Left lung (tissue), 4 donors: ENCODE measurements at regions not wholly inside any gene's neighbourhood (a gene's known extent, or its start where the extent isn't known, plus 50 kb on each side); places are given as distances from the start of the nearest gene placed in this dataset.
"Not testable (repeated sequence)": the region's sequence is repeated elsewhere in the genome, so short reads cannot be mapped to it uniquely, and the experiment has no call there.

Source experiments
- ATAC-seq: fragments of 200-7000 bp; cut with Tn5 transposase; one replicate; pipeline ENCODE4 v1.9.1; 2020; ENCODE audit warnings: moderate library complexity
- DNase-seq, 4 donors: peaks; one replicate each; pipeline ENCODE4 v3.0.0-alpha.2; 2013 to 2020
- H3K27ac ChIP-seq, 2 donors: fragments of 200-600 bp; sonication (generic) in 1 of 2; one replicate each; pipeline versions ENCODE4 v1.5.0 to v1.8.0; 2020 to 2021
- H3K27me3 ChIP-seq, 2 donors: fragments of 200-600 bp; sonication (generic) in 1 of 2; one replicate each; pipeline versions ENCODE4 v1.5.0 to v1.8.0; 2020 to 2021
- H3K36me3 ChIP-seq, 2 donors: fragments of 200-600 bp; sonication (generic) in 1 of 2; one replicate each; pipeline versions ENCODE4 v1.5.0 to v1.8.0; 2020 to 2021
- H3K4me1 ChIP-seq, 2 donors: fragments of 200-600 bp; one replicate each; pipeline ENCODE4 v1.8.0; 2021
- H3K4me3 ChIP-seq, 2 donors: fragments of 200-600 bp; sonication (generic) in 1 of 2; one replicate each; pipeline versions ENCODE4 v1.5.0 to v1.8.0; 2020 to 2021; ENCODE audit warnings: mild to moderate bottlenecking in 1 of 2
- H3K9me3 ChIP-seq, 2 donors: fragments of 200-600 bp; sonication (generic) in 1 of 2; one replicate each; pipeline versions ENCODE4 v1.5.0 to v1.8.0; 2020 to 2021
- intact Hi-C, 2 donors: fragments of 100-400 bp; cut with DNase I; formaldehyde crosslinking; loops; one replicate each; pipeline versions ENCODE4 v1.11.2 to v1.14.2; 2022
- TF ChIP-seq, protein P1 (sequence below), 2 donors: fragments of 200-600 bp; sonication (generic) in 1 of 2; IDR thresholded peaks; one replicate each; pipeline versions ENCODE4 v1.5.0 to v1.8.0; 2021; ENCODE audit warnings: antibody characterized with exemption in 2 of 2
- donor health status: DM: no; HTN: yes; CAD: no.
- donor health status: DM: no; HTN: no; CAD: no.

DNA sequence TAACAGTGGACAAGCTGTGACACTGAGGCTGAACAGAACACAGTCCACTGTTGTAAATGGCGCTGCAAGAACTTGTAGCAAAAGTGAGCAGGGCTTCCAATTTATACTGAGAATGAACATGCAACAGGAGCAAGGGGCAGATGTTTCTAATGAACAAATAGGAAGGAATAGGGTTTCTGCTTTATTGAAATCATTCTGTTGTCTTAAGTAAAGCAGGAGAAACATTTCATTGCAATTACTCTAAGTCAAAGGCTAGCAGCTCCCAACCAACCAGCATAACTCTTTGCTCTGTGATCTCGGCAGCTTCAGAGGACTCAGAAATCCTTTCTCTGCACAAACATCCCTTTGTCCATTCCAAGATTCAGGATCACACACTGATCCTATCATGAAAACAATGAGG, 236.2 kb upstream of the PRSS58 start:
- intact Hi-C loops: no loop called here
- H3K4me3 ChIP-seq: no peak overlapping the region
- no peak overlapping the region for H3K27ac ChIP-seq
- no peaks in the 10 kb centered on the region for H3K9me3 ChIP-seq
- no peaks in the 10 kb centered on the region for H3K36me3 ChIP-seq
- TF ChIP-seq, protein P1, sequence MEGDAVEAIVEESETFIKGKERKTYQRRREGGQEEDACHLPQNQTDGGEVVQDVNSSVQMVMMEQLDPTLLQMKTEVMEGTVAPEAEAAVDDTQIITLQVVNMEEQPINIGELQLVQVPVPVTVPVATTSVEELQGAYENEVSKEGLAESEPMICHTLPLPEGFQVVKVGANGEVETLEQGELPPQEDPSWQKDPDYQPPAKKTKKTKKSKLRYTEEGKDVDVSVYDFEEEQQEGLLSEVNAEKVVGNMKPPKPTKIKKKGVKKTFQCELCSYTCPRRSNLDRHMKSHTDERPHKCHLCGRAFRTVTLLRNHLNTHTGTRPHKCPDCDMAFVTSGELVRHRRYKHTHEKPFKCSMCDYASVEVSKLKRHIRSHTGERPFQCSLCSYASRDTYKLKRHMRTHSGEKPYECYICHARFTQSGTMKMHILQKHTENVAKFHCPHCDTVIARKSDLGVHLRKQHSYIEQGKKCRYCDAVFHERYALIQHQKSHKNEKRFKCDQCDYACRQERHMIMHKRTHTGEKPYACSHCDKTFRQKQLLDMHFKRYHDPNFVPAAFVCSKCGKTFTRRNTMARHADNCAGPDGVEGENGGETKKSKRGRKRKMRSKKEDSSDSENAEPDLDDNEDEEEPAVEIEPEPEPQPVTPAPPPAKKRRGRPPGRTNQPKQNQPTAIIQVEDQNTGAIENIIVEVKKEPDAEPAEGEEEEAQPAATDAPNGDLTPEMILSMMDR (IDR thresholded peaks at IDR 0.05): no peak
- peaks cover 0 to 7% of the 10 kb centered on the region in 2 donors for H3K4me1 ChIP-seq
- H3K27me3 ChIP-seq: peaks cover 0 to 7% of the 10 kb centered on the region in 2 donors
- DNase-seq: no peak
- no peak for ATAC-seq

DNA sequence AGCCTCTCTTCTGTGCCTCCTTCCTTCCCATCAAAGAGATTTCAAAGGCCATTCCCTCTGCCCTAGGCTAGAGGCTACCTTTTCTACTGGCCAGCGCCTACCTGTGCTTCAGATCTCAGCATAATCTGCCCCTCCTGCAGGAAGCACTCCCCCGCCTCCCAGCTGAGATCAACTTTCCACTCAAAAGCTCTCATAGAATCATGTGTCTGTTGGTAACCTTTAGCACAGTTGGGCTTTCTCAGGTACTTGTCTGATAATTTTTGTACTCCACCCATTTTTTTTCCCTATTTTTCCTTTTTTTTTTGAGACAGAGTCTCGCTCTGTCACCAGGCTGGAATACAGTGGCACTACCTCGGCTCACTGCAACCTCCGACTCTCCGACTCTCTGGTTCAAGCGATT, 231.0 kb upstream of the PRSS58 start:
- Histone ChIP-seq H3K27ac (no peak overlapping the region), H3K27me3 (no peaks in the 10 kb centered on the region), H3K4me3 (no peak overlapping the region), H3K9me3 (no peaks in the 10 kb centered on the region), H3K36me3 (no peaks in the 10 kb centered on the region), H3K4me1 (peaks cover 0 to 8% of the 10 kb centered on the region in 2 donors)
- intact Hi-C loops: no loop called here
- no peak for ATAC-seq
- TF ChIP-seq, protein P1 (IDR thresholded peaks at IDR 0.05): no peak
- peak in 1 of 4 donors; percentile 12 for DNase-seq

DNA sequence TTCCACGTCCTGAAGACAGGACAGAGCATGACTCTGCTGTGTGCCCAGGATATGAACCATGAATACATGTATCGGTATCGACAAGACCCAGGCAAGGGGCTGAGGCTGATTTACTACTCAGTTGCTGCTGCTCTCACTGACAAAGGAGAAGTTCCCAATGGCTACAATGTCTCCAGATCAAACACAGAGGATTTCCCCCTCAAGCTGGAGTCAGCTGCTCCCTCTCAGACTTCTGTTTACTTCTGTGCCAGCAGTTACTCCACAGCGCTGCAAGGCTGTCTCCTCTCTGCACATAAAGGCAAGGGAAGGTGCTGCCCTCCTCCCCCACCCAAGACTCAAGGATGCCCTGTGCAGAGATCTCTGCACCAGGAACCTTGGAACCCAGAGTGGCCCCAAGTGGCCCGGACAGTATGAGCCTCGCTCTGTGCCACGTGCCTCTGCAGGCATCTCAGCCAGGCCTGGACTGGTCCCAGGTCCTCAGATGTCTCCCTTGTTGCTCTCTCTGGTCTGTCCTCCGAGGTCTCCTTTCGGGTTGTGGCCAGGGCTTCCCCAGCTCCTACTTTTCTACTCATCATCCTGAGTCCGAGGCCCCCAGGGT, 230.3 kb upstream of the PRSS58 start:
- Histone ChIP-seq H3K27me3 (no peaks in the 10 kb centered on the region), H3K27ac (no peak overlapping the region), H3K36me3 (no peaks in the 10 kb centered on the region), H3K9me3 (no peaks in the 10 kb centered on the region), H3K4me3 (no peak overlapping the region), H3K4me1 (peaks cover 0 to 12% of the 10 kb centered on the region in 2 donors)
- TF ChIP-seq, protein P1 (IDR thresholded peaks at IDR 0.05): no peak
- DNase-seq: no peak
- intact Hi-C loops: no loop called here
- no peak for ATAC-seq

DNA sequence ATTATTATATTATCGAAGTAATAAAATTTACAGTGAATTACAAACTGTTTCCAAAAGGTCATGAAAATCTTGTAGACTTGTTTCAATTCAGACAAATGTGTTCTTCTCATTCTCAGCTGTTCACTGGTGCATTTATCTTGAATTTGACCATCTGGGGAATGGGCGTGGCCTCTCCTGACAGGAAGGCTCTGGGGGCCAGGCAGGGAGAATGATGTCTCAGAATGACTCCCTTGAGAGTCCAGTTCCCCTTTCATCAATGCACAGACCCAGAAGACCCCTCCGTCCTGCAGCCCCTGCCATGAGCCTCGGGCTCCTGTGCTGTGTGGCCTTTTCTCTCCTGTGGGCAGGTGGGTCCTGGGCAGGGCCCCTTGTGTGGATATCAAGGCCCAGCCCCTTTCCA, 229.7 kb upstream of the PRSS58 start:
- H3K9me3 ChIP-seq, H3K36me3 ChIP-seq, intact Hi-C loops, H3K4me3 ChIP-seq, H3K27me3 ChIP-seq, H3K27ac ChIP-seq, DNase-seq, ATAC-seq: not testable (repeated sequence)
- H3K4me1 ChIP-seq: peaks cover 0 to 17% of the 10 kb centered on the region in 2 donors

DNA sequence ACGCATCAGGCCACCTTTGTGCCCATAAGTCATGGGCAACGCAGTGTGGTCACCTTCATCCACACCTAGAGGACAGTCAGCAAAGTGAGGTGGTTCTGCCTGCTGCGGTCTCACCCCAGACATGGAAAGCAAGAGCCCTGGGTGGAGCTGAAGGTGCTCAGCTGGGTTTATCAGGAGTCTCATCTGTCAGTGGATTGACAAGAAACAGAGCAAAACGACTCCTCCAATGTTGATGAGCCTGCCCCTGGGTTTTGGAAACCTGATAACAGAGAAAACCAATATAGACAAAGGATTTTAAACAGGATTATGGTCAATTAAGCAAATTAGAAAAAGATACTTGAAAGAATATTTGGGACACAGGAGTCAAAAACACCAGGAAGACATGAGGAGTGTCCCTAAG, 229.3 kb upstream of the PRSS58 start:
- intact Hi-C loops: no loop called here
- ATAC-seq (no peak), DNase-seq (no peak)
- H3K9me3 ChIP-seq: no peaks in the 10 kb centered on the region
- H3K27me3 ChIP-seq: no peaks in the 10 kb centered on the region
- H3K4me1 ChIP-seq: peaks cover 0 to 17% of the 10 kb centered on the region in 2 donors
- TF ChIP-seq, protein P1 (IDR thresholded peaks at IDR 0.05): no peak
- no peak overlapping the region for H3K27ac ChIP-seq
- H3K4me3 ChIP-seq: no peak overlapping the region
- H3K36me3 ChIP-seq: no peaks in the 10 kb centered on the region

DNA sequence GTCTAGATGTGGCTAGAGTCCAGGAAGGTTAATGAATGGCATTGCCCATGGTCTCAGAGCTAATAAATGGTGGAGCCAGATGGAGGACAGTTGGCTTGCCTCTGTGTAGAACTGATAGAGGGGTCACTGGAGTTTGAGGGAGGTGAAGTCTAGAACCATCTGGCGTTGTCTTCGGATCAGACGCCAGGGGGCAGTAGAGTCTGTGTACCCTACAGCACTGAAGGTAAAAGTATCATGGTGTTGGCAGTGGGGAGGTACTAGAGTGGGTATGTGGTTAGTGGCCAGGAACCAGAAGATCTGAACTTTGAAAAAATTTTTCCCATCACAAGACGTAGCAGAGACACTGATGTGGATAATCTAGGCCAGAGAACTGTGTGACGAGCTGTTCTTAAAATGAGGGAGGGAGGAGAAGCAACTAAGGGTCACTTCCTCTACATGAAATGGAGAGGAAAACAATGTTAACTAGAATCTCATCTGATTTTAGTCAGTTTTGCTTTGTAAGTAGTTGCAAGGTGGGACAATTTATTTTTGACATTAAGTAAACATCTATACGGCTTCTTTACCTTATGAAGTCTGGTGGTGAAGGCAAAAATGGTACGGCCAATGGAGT, 227.9 kb upstream of the PRSS58 start:
- no peak overlapping the region for H3K4me3 ChIP-seq
- H3K27ac ChIP-seq: no peak overlapping the region
- H3K4me1 ChIP-seq: peaks cover 0 to 17% of the 10 kb centered on the region in 2 donors
- H3K9me3 ChIP-seq: no peaks in the 10 kb centered on the region
- TF ChIP-seq, protein P1 (IDR thresholded peaks at IDR 0.05): peak in 1 of 2 donors; percentile 37
- DNase-seq: no peak
- intact Hi-C loops: no loop called here
- no peaks in the 10 kb centered on the region for H3K27me3 ChIP-seq
- ATAC-seq: no peak
- H3K36me3 ChIP-seq: no peaks in the 10 kb centered on the region
